ENCODE measurements at regions not wholly inside any gene's neighbourhood (a gene's known extent, or its start where the extent isn't known, plus 50 kb on each side); places are given as distances from the start of the nearest gene placed in this dataset.

DNA sequence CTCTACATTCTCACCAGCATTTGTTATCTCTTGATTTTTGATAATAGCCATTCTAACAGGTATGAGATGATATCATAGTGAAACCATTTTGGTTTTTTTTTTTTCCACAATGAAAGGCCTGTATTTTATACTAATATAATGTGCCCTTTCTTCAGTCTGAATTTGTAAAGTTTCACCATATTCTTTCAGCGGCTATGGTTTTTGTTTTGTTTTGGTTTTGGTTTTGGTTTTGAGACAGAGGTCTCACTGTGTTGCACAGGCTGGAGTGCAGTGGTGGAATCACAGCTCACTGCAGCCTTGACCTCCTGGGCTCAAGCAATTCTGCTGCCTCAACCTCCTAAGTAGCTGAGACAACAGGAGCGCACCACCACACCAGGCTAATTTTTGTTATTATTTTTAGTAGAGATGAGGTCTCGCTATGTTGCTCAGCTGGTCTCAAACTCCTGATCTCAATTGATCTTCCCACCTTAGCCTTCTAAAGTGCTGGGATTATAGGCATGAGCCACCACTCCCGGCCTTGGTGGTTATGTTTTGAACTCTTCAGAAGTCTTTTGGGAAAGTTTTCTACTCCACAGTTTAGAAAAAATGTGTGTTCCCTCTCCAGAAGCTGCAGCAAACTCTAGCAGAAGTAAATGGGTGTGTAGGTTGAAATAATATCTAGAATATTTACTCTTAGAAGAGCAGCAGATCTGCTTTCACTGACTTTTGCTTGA lies 110.2 kb upstream of the UMPS start:
- DNase-seq (ENCODE audit: low read depth in 1 of 2, low spot score in 2 of 2) (no peak), FAIRE-seq (no peak)
- no peak overlapping the region for H2BK15ac ChIP-seq (ENCODE audit: low read length)
- no peaks in the 10 kb centered on the region for H3K23me2 ChIP-seq (ENCODE audit: low read depth, low read length)
- ChIA-PET POLR2A (ENCODE audit: partially characterized antibody) (no interaction called here), CTCF (ENCODE audit: partially characterized antibody) (interaction anchor here (0.6 to 4.2 kb wide), 3 partner anchors 29 to 200 kb away, joined by 3 to 18 read pairs (median 3); no protein-coding TSS in a partner anchor)
- H3K4me2 ChIP-seq (ENCODE audit: insufficient read depth in 1 of 2, low read depth in 2 of 2, low read length in 2 of 2): no peak overlapping the region
- H2AFZ ChIP-seq (ENCODE audit: low read length): no peak overlapping the region
- H4K8ac ChIP-seq (ENCODE audit: extremely low read depth, insufficient read depth, low read length): no peak overlapping the region
- H3K56ac ChIP-seq (replicated peaks; ENCODE audit: insufficient read length, low read depth, low read length): no peak overlapping the region
- H3K4me3 ChIP-seq (ENCODE audit: extremely low read depth in 1 of 4, insufficient read depth in 2 of 4, low read depth in 3 of 4, low read length in 4 of 4): no peak overlapping the region
- no peak overlapping the region for H3K9ac ChIP-seq (replicated peaks in 1 of 4; ENCODE audit: extremely low read depth in 1 of 4, low read depth in 3 of 4, low read length in 3 of 4)
- H3K18ac ChIP-seq (ENCODE audit: extremely low read depth, low read length): no peak overlapping the region
- H4K5ac ChIP-seq (ENCODE audit: insufficient read length, low read depth, low read length): no peak overlapping the region
- H3K79me1 ChIP-seq (ENCODE audit: low read depth, low read length): no peaks in the 10 kb centered on the region
- H4K91ac ChIP-seq (replicated peaks; ENCODE audit: insufficient read length, low read length): no peak overlapping the region
- no peaks in the 10 kb centered on the region for H3K79me2 ChIP-seq (ENCODE audit: control insufficient read depth in 1 of 2, insufficient read depth in 2 of 2, low read length in 2 of 2)
- WGBS, 2 experiments (ENCODE audit: extremely low coverage in 1 of 2, insufficient coverage in 1 of 2, insufficient read length in 1 of 2, insufficient replicate concordance in 2 of 2, low coverage in 1 of 2, low lambda C conversion rate in 2 of 2, missing lambda C conversion rate in 1 of 2): 91% methylated on average over 4 of the region's 4 CpGs; no CpG with 5 or more reads in 1 of the 2 experiments
- H2BK12ac ChIP-seq (ENCODE audit: low read depth, low read length): no peak overlapping the region
- H3K4ac ChIP-seq (replicated peaks; ENCODE audit: insufficient read length, low read depth, low read length): no peak overlapping the region
- no peak overlapping the region for H3K14ac ChIP-seq (ENCODE audit: insufficient read length)
- H4K20me1 ChIP-seq (replicated peaks in 1 of 2; ENCODE audit: control insufficient read depth in 1 of 2, insufficient read depth in 2 of 2, low read length in 2 of 2): no peaks in the 10 kb centered on the region
- H3K9me3 ChIP-seq (ENCODE audit: insufficient read depth in 2 of 2, low read depth in 1 of 2, low read length in 1 of 2): no peaks in the 10 kb centered on the region
- H3K23ac ChIP-seq (ENCODE audit: insufficient read length): no peak overlapping the region
- H3K27ac ChIP-seq (ENCODE audit: low read depth, low read length): no peak overlapping the region
- H3K4me1 ChIP-seq (replicated peaks in 1 of 4; ENCODE audit: control insufficient read depth in 3 of 4, insufficient read depth in 4 of 4, low read length in 3 of 4): no peaks in the 10 kb centered on the region
- H3K36me3 ChIP-seq (ENCODE audit: control insufficient read depth in 2 of 4, insufficient read depth in 4 of 4, low read length in 3 of 4): no peaks in the 10 kb centered on the region
- no peak overlapping the region for H2AK5ac ChIP-seq (ENCODE audit: low read depth, low read length)
- H2BK120ac ChIP-seq (replicated peaks; ENCODE audit: low read depth, low read length): no peak overlapping the region
- H2BK20ac ChIP-seq (ENCODE audit: low read length): no peak overlapping the region
- no peaks in the 10 kb centered on the region for H3K27me3 ChIP-seq (replicated peaks in 1 of 4; ENCODE audit: control insufficient read depth in 3 of 4, extremely low read depth in 1 of 4, insufficient read depth in 3 of 4, low read length in 3 of 4)
- H2BK5ac ChIP-seq (ENCODE audit: low read depth, low read length): no peak overlapping the region
- TF ChIP-seq, protein P1, sequence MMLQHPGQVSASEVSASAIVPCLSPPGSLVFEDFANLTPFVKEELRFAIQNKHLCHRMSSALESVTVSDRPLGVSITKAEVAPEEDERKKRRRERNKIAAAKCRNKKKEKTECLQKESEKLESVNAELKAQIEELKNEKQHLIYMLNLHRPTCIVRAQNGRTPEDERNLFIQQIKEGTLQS (IDR thresholded peaks at IDR 0.05; ENCODE audit: insufficient read depth, low read depth, low read length): no peak
- TF ChIP-seq BACH1 (IDR thresholded peaks at IDR 0.05; ENCODE audit: low read length): no peak
- no peak for TF ChIP-seq FOSL1 (IDR thresholded peaks at IDR 0.05; ENCODE audit: insufficient read depth, low read depth, low read length)
- TF ChIP-seq, protein P2, sequence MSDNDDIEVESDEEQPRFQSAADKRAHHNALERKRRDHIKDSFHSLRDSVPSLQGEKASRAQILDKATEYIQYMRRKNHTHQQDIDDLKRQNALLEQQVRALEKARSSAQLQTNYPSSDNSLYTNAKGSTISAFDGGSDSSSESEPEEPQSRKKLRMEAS (IDR thresholded peaks at IDR 0.05): no peak
- no peak for TF ChIP-seq TAF7 (optimal IDR thresholded peaks at IDR 0.05; ENCODE audit: borderline replicate concordance, low read depth, low read length)
- no peak for TF ChIP-seq HDAC2 (IDR thresholded peaks at IDR 0.05; ENCODE audit: borderline replicate concordance in 1 of 2, low read depth in 2 of 2, low read length in 2 of 2)
- TF ChIP-seq EZH2 (IDR thresholded peaks at IDR 0.05; ENCODE audit: low read depth, low read length, severe bottlenecking): no peak
- TF ChIP-seq SUZ12 (IDR thresholded peaks at IDR 0.05; ENCODE audit: low read length): no peak
- TF ChIP-seq KDM1A (IDR thresholded peaks at IDR 0.05; ENCODE audit: borderline replicate concordance, low read length): no peak
- no peak for TF ChIP-seq TAF1 (IDR thresholded peaks at IDR 0.05; ENCODE audit: low read depth, low read length)
- TF ChIP-seq, protein P3, sequence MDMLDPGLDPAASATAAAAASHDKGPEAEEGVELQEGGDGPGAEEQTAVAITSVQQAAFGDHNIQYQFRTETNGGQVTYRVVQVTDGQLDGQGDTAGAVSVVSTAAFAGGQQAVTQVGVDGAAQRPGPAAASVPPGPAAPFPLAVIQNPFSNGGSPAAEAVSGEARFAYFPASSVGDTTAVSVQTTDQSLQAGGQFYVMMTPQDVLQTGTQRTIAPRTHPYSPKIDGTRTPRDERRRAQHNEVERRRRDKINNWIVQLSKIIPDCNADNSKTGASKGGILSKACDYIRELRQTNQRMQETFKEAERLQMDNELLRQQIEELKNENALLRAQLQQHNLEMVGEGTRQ (IDR thresholded peaks at IDR 0.05; ENCODE audit: low read length): no peak
